Stimulated activated naive CD8-positive, alpha-beta T cell treated with anti-CD3 and anti-CD28 coated beads, Interleukin-15, Interleukin-2, amounts not matched to agents 100 U/mL and 50 U/mL, for 24 hours (primary cell): ENCODE measurements at regions not wholly inside any gene's neighbourhood (a gene's known extent, or its start where the extent isn't known, plus 50 kb on each side); places are given as distances from the start of the nearest gene placed in this dataset.

Source experiments
- ATAC-seq: fragments of 150-1000 bp; cut with Tn5 transposase; one replicate; pipeline ENCODE4 v1.10.0; 2021
- DNase-seq: peaks from one replicate; pipeline ENCODE4 v3.0.0; 2021

DNA sequence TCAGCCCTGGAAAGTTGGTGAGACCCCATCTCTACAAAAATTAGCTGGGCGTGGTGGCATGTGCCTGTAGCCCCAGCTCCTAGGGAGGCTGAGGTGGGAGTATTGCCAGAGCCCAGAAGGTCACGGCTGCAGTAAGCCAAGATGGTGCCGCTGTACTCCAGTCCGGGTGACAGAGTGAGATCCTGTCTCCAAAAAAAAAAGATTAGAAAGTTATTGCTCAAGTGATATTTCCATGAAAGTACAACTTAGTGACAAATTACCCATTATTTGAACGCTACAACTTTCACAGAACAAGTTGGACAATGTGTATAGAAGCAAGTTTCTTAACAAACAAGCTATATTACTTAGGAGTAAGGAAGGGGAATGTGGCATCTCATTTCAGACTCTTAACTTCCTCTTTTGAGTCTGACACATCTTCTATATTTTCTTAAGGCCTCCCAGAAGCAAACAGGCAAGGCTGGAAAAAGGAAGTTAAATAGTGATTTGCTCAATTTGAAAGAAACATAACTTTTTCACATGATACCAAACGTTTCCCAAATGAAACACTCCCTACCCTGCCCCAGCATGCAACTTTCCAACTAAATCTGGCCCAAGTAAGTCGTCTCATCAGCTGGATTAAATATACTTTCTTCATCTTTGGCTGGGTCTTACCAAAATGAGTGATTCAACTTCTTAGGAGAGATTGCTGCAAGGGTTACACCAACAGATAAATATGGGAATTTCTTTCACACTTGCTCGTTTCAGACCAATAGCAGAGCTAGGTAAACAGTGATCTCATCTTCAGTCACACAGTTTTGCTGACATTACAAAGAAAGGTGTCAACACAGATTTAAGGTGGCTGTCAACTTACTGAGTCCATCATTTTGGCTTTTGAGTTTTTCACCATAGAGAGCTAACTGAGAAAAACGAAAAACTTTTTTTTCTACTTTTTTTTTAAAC is 66.3 kb upstream of the KLF6 start:
- no peak for DNase-seq
- no peak for ATAC-seq

GRCh38 chr10:3848775-3849635 is 64.0 kb upstream of the KLF6 start:
- ATAC-seq (peak; percentile 26), DNase-seq (no peak)

DNA sequence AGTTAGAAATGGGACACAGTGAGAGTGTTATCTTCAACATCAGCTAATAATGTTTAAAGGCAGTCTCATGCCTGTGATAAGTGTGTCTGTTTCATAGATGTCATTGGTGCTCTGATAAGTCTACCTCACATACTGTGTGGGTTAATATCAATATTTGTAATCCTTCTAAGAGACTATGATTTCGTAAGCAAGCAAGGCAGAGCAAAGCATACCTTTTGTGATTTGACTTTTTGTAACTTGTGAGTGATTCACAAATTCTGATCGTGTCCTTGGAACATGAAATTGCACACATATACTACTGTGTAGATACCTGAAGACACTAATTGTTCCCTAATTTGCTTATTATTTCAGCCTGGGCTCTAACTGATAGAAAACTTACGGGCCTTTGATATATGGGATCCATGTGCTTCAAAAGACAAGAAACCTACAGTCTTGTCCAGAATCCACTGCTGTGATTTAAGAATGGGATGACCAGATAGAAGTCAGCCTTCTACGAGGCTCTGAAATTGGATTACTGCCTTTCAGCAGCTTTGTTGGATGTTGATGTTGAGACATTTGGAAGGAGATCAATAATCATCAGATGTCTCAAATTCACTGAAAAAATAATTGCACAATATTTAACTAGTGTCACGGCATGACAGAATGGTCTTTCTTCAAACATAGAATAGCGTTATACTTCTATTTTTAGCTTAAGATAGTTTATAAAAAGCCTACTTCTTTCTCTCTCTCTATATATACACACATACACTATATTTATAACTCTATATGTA is 63.2 kb upstream of the KLF6 start:
- no peak for DNase-seq
- ATAC-seq: no peak

DNA sequence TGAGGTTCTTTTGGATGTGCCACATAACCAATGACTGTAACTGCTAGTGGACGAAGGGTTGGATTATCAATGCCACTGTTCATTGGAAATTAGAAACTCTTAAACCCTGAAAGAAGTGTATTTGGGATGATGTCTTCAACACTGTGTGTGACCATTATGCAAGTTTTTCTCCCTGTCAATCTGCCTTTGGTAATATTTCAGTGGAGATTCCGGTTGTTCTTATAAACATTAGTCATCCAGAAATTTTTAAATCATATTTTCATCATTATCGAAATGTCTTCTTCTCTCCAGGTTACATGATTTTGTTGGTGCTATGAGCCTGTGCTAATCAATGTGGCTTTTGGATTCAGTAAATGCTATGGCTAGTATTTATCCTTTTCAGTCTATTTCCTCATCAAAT is 61.7 kb upstream of the KLF6 start:
- DNase-seq: no peak
- ATAC-seq: no peak

DNA sequence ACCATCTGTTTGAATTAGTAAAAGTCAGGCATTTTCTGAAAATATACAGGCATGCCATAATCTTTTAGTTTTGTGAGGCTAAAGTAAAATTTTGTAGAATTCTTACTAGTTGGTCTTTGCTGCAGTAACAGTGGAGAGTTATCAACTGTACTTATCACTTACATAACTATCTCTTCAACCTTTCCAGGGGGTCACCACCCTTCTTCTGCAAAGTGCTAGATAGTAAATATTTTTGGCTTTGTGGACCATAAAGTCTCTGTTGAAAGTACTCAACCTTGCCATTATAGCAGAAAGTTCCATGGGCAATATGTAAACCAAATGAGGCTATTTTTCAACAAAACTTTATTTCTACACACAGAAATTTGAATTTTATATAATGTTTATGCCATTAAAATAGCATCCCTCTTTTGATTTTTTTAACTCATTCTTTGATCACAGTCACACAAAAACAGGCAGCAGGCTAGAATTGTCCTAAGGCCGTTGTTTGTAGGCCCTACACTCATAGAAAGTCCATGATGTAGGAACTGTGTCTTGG is 59.5 kb upstream of the KLF6 start:
- ATAC-seq (no peak), DNase-seq (no peak)

DNA sequence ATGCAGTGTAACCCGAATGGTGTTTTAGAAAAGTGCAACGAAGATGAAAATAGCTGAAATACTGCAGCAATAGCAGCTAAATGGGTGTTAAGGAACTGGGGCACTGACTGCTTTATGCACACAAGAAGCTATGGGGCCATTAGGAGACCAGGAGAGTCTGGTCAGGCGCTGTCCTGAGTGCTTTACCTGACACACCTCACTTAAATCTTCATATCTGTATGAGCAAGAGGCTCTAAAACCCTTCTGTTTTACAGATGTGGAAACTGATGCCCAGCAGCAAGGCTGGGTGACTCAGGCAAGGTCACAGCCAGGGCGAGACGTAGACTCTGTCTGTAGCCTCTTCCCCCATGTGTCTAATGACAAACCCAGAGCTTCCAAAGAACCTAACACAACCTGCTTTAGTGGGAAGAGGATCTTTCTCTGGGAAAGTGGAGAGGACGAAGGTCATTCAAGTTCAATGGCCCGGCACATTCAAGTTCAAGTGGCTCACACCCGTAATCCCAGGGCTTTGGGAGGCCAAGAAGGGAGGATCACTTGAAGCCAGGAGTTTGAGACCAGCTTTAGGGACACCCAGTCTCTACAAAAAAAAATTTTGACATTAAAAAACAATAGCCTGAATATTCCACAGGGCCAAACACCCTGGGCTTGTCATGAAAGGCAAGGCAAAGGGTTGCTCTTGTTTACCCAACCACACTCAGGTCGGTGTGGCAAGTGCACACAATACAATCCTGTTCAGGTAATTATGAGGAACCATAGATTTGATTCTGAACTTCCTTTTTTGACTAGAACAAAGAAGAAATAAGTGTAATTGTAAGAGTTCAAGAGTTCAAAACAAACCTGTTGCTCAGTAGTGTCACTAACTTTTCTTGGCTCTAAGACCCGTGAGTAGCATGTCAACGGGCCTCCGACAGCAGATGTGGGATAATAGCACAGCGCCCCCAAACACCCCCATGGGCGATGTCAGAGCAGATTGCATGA is 53.7 kb upstream of the KLF6 start:
- ATAC-seq (no peak), DNase-seq (no peak)

DNA sequence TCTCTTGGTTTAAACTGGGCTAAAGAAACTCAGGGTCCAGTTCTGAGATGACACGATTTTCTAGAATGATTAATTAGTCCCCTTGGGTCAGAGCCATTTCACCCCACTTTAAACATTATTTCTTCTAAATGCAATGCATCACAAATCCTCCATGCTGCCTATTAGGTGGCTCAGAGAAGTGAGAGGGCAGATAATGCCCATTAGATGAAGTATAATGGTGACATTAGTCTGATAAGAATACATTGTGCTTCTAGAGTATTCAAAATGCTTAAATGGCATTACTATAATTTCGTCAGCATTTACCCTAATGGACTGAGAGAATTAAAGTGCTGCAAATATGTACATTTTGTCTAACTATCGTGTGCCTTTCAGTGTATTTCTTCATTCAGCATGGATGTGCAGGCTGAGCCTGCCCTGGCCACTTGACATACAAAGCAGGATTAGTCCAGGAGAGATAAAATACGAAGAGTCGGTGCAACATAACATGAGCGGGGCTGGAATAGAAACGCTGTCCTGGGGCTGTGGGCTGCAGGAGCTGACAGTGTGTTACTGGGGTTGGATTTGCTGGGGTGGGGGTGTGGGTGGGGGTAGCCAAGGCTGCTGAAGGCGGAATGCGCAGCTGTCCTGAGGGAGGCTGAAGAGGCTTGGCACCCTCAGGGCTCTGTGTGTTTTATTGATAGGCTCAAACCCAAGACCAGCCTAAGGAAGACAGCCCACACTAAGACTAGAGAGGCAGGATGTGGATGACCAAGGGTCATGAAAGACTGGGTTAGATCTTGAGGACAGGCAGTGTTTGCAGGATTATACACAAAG is 52.8 kb upstream of the KLF6 start:
- ATAC-seq: no peak
- DNase-seq: no peak

GRCh38 chr10:3836222-3836820 is 51.3 kb upstream of the KLF6 start:
- DNase-seq: no peak
- ATAC-seq: peak; percentile 87

DNA sequence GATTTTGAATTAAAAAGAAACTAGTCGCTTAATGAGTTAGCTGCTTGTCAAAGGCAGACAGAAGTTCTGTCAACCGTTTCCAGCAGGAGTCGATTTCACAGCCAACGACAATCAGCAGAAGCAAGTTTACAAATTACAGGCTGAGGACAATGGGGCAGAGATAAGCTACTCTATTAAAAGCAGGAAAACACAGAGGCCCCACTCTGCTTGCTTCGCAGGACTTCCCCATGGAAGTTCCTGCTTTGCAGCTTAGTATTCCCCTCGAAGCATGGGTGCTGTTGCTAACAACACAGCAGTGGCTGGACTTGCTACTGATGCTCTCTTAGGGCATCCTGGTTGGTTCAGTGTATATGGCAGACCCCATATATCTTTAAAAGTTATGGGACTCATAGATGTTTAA is 50.8 kb upstream of the KLF6 start:
- ATAC-seq: peak; percentile 53
- DNase-seq: no peak

GRCh38 chr10:3834947-3835346 is 49.9 kb upstream of the KLF6 start:
- DNase-seq (no peak), ATAC-seq (no peak)
